Tibial nerve (tissue), 4 donors: ENCODE measurements at regions not wholly inside any gene's neighbourhood (a gene's known extent, or its start where the extent isn't known, plus 50 kb on each side); places are given as distances from the start of the nearest gene placed in this dataset.

ENCODE experiments used
- DNase-seq, 2 donors: peaks; one replicate each; pipeline ENCODE4 v3.0.0-alpha.2; 2019; ENCODE audit warnings: low spot score in 2 of 2
- H3K27ac ChIP-seq, 4 donors: fragments of 200-600 bp; sonication (generic) in 3 of 4; one replicate each; pipeline ENCODE4 v1.5.1; 2017 to 2019; ENCODE audit warnings: mild to moderate bottlenecking in 1 of 4
- H3K27me3 ChIP-seq, 2 donors: fragments of 200-600 bp; sonication (generic) in 1 of 2; one replicate each; pipeline versions ENCODE4 v1.5.1 to v1.6.0; 2017 to 2019
- H3K36me3 ChIP-seq, 3 donors: fragments of 200-600 bp; sonication (generic); one replicate each; pipeline ENCODE4 v1.5.1; 2018 to 2019
- H3K4me1 ChIP-seq, 4 donors: fragments of 200-600 bp; sonication (generic) in 3 of 4; one replicate each; pipeline ENCODE4 v1.5.1; 2017 to 2019
- H3K4me3 ChIP-seq, 4 donors: fragments of 200-600 bp; sonication (generic) in 3 of 4; one replicate each; pipeline ENCODE4 v1.5.1; 2017 to 2019; ENCODE audit warnings: mild to moderate bottlenecking in 1 of 4, moderate library complexity in 1 of 4
- H3K9me3 ChIP-seq, 4 donors: fragments of 200-600 bp; sonication (generic) in 3 of 4; one replicate each; pipeline ENCODE4 v1.5.1; 2017 to 2019
- EP300 ChIP-seq, 2 donors: sonication (generic); formaldehyde crosslinking; IDR thresholded peaks; one replicate each; pipeline ENCODE4 v1.6.1; 2017; ENCODE audit warnings: antibody characterized with exemption in 2 of 2, mild to moderate bottlenecking in 1 of 2
- POLR2A ChIP-seq, 2 donors: fragments of 450-650 bp; IDR thresholded peaks; one replicate each; pipeline ENCODE4 v1.6.1; 2017; ENCODE audit warnings: antibody characterized with exemption in 2 of 2, mild to moderate bottlenecking in 2 of 2, moderate library complexity in 2 of 2
- WGBS, 2 donors: methylation state at CpG; one replicate each; pipeline ENCODE4 v1.1.5; 2018; 5-methylcytosine and 5-hydroxymethylcytosine counted together
- TF ChIP-seq, protein P1 (sequence below), 5 experiments: fragments of 200-600 bp in 3 of 5; fragments of 450-650 bp in 2 of 5; sonication (generic) in 3 of 5; IDR thresholded peaks; one replicate each; pipeline ENCODE4 v1.5.1; 2016 to 2019; ENCODE audit warnings: antibody characterized with exemption in 5 of 5, mild to moderate bottlenecking in 3 of 5, moderate library complexity in 2 of 5

DNA sequence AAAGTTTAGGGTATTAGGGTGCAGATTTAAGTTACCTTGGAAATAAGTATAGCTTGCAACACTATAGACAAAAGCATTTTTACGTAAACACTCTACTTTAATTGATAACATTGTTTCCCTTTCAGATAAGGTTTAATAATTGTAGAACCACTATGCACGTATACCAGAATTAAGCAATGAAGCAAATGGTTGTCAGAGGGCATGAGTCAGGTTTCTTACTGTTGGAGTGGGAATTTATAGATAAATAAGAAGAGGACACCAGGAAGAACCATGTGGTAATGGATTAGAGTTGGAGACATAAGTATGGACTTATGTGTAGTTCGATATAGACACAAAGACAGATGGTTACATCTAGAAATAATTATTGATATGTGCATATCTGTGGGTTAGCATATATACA, 355.6 kb downstream of the ETV1 start:
- Histone ChIP-seq H3K27me3 (no peaks in the 10 kb centered on the region), H3K27ac (no peak overlapping the region), H3K4me1 (no peaks in the 10 kb centered on the region), H3K36me3 (no peaks in the 10 kb centered on the region), H3K9me3 (peaks cover 0 to 3% (median 0%) of the 10 kb centered on the region in 4 donors), H3K4me3 (no peak overlapping the region)
- 90 to 97% methylated on average over 3 of the region's 3 CpGs for WGBS, 2 donors
- no peak for DNase-seq
- TF ChIP-seq POLR2A (IDR thresholded peaks at IDR 0.05) (no peak), EP300 (IDR thresholded peaks at IDR 0.05) (no peak)
- TF ChIP-seq, protein P1, sequence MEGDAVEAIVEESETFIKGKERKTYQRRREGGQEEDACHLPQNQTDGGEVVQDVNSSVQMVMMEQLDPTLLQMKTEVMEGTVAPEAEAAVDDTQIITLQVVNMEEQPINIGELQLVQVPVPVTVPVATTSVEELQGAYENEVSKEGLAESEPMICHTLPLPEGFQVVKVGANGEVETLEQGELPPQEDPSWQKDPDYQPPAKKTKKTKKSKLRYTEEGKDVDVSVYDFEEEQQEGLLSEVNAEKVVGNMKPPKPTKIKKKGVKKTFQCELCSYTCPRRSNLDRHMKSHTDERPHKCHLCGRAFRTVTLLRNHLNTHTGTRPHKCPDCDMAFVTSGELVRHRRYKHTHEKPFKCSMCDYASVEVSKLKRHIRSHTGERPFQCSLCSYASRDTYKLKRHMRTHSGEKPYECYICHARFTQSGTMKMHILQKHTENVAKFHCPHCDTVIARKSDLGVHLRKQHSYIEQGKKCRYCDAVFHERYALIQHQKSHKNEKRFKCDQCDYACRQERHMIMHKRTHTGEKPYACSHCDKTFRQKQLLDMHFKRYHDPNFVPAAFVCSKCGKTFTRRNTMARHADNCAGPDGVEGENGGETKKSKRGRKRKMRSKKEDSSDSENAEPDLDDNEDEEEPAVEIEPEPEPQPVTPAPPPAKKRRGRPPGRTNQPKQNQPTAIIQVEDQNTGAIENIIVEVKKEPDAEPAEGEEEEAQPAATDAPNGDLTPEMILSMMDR (IDR thresholded peaks at IDR 0.05), result no peak

DNA sequence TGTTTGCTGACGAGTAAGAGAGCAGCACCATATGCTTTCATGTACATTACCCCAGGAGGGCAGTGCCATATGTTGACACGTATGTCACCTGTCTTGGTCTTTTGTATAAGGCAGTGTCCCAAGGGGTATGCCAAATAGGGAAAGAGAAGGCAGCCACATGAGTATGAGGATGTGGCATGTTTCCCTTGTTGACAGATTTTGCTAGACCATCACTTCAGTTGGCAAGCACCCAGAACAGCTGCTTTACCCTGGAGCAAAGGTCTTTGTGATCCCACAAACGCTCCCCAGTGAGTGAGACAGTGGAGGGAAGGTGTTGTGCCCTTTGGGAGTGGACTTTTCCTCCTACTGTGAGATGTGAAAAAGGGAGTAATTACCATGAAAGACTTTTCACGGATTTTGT, 350.1 kb downstream of the ETV1 start:
- TF ChIP-seq, protein P1 (IDR thresholded peaks at IDR 0.05), result no peak
- TF ChIP-seq POLR2A (IDR thresholded peaks at IDR 0.05), result no peak
- TF ChIP-seq EP300 (IDR thresholded peaks at IDR 0.05), result no peak
- no peak overlapping the region for H3K27ac ChIP-seq
- H3K9me3 ChIP-seq, result no peaks in the 10 kb centered on the region
- H3K36me3 ChIP-seq, result no peaks in the 10 kb centered on the region
- 70 to 77% methylated on average over 4 of the region's 4 CpGs for WGBS, 2 donors
- DNase-seq, result no peak
- H3K27me3 ChIP-seq, result no peaks in the 10 kb centered on the region
- H3K4me1 ChIP-seq, result no peaks in the 10 kb centered on the region
- H3K4me3 ChIP-seq, result no peak overlapping the region

DNA sequence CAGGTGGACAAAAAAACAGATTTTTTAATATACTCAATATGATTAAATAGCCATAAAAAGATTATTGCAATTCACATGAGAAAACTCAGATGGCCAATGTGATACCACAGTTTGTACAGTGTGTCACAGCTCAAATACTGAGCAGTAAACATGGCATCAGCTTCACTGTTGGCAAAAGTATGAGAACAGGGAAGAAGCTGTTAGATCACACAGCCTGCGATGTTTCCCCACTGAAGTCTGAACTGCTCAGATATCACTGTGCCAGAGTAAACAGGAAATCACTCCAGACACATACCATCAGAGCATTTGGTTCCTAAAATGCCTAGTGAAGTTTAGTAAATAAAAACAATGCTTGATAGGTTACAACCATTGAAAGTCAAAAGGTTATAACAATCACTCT, 347.8 kb downstream of the ETV1 start:
- no peak overlapping the region for H3K4me3 ChIP-seq
- no peak overlapping the region for H3K27ac ChIP-seq
- DNase-seq, result no peak
- 20 to 32% methylated on average over 1 of the region's 1 CpG for WGBS, 2 donors
- no peaks in the 10 kb centered on the region for H3K27me3 ChIP-seq
- TF ChIP-seq POLR2A (IDR thresholded peaks at IDR 0.05), result no peak
- no peak for TF ChIP-seq EP300 (IDR thresholded peaks at IDR 0.05)
- TF ChIP-seq, protein P1 (IDR thresholded peaks at IDR 0.05), result no peak
- no peaks in the 10 kb centered on the region for H3K9me3 ChIP-seq
- no peaks in the 10 kb centered on the region for H3K36me3 ChIP-seq
- no peaks in the 10 kb centered on the region for H3K4me1 ChIP-seq

DNA sequence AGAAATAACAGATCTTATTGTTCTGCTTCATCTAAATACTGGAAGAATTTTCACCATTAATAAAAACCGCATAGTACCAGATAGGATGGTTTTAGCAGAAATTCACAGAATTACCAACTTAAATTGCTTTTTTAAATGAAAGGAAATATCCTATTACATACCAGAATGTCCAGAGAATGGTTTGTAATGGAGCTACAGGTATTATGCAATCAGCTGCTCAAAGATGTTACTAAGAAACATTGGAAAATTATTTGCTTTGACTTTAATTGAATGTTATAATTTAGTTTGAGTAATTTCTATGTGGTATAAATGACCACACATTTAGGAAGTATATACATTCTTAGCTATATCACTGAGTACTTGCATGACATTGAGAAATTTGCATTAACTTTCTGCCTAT, 338.3 kb downstream of the ETV1 start:
- Histone ChIP-seq H3K4me1 (no peaks in the 10 kb centered on the region), H3K27me3 (no peaks in the 10 kb centered on the region), H3K27ac (no peak overlapping the region), H3K36me3 (no peaks in the 10 kb centered on the region), H3K4me3 (no peak overlapping the region), H3K9me3 (no peaks in the 10 kb centered on the region)
- TF ChIP-seq EP300 (IDR thresholded peaks at IDR 0.05) (no peak), POLR2A (IDR thresholded peaks at IDR 0.05) (no peak)
- TF ChIP-seq, protein P1 (IDR thresholded peaks at IDR 0.05), result no peak
- DNase-seq, result no peak
- WGBS, 2 donors, result 94 to 100% methylated on average over 1 of the region's 1 CpG

DNA sequence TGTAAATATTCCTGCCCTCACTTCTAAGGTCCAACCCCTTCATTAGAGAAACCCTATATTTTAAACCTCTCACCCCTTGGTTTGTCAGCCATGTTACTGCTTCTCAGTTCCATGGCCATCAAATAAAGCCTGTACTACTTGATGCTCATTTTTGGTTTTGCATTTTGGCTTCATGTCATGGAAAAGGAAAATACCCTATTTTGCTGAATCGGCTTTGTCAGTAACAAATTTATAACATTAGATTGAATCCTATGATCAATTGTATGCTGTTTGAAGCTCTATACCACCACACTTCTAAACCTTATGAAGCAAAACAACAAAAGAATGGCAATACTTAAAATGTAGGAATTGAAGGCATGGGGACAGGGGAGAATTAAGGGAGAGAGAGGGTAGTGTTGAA, 333.1 kb downstream of the ETV1 start:
- H3K36me3 ChIP-seq, result no peaks in the 10 kb centered on the region
- no peak for DNase-seq
- H3K27ac ChIP-seq, result no peak overlapping the region
- 94 to 97% methylated on average over 1 of the region's 1 CpG for WGBS, 2 donors
- H3K4me3 ChIP-seq, result no peak overlapping the region
- no peaks in the 10 kb centered on the region for H3K27me3 ChIP-seq
- TF ChIP-seq POLR2A (IDR thresholded peaks at IDR 0.05), result no peak
- TF ChIP-seq, protein P1 (IDR thresholded peaks at IDR 0.05), result no peak
- peaks cover 0 to 6% (median 0%) of the 10 kb centered on the region in 4 donors for H3K9me3 ChIP-seq
- no peaks in the 10 kb centered on the region for H3K4me1 ChIP-seq
